SIG-M5 (cell line): ENCODE measurements at regions not wholly inside any gene's neighbourhood (a gene's known extent, or its start where the extent isn't known, plus 50 kb on each side); places are given as distances from the start of the nearest gene placed in this dataset.
"Not testable (repeated sequence)": the region's sequence is repeated elsewhere in the genome, so short reads cannot be mapped to it uniquely, and the experiment has no call there.

Source experiments
- DNase-seq: peaks from one replicate; lab custom pipeline; 2025; lab: John Stamatoyannopoulos, UW

- not testable (repeated sequence) for DNase-seq
Measured at GRCh38 chr7:79625921-79626320, 172.5 kb upstream of the MAGI2 start.

- no peak for DNase-seq
Measured at GRCh38 chr7:79624336-79624735, 170.9 kb upstream of the MAGI2 start.

- no peak for DNase-seq
Measured at GRCh38 chr7:79622781-79623180, 169.3 kb upstream of the MAGI2 start.

- no peak for DNase-seq
Measured at GRCh38 chr7:79620291-79620690, 166.8 kb upstream of the MAGI2 start.

- DNase-seq, result no peak
Measured at GRCh38 chr7:79619216-79619615, 165.7 kb upstream of the MAGI2 start.

GRCh38 chr7:79615871-79616640, 162.6 kb upstream of the MAGI2 start:
- DNase-seq, result no peak

- DNase-seq, result no peak
Measured at GRCh38 chr7:79615466-79615865, 162.0 kb upstream of the MAGI2 start.

GRCh38 chr7:79612903-79613302, 159.4 kb upstream of the MAGI2 start:
- no peak for DNase-seq

- DNase-seq, result no peak
Measured at GRCh38 chr7:79612022-79612421, 158.6 kb upstream of the MAGI2 start.

GRCh38 chr7:79610748-79611304, 157.4 kb upstream of the MAGI2 start:
- DNase-seq, result no peak

GRCh38 chr7:79610313-79610712, 156.8 kb upstream of the MAGI2 start:
- DNase-seq, result no peak

GRCh38 chr7:79608005-79608404, 154.5 kb upstream of the MAGI2 start:
- no peak for DNase-seq

- no peak for DNase-seq
Measured at GRCh38 chr7:79604841-79605240, 151.4 kb upstream of the MAGI2 start.

- no peak for DNase-seq
Measured at GRCh38 chr7:79598351-79598750, 144.9 kb upstream of the MAGI2 start.

- DNase-seq, result not testable (repeated sequence)
Measured at GRCh38 chr7:79594671-79595070, 141.2 kb upstream of the MAGI2 start.

GRCh38 chr7:79593866-79594301, 140.4 kb upstream of the MAGI2 start:
- DNase-seq, result no peak

- no peak for DNase-seq
Measured at GRCh38 chr7:79590916-79591623, 137.6 kb upstream of the MAGI2 start.

GRCh38 chr7:79590391-79590790, 136.9 kb upstream of the MAGI2 start:
- no peak for DNase-seq

GRCh38 chr7:79570903-79571302, 117.4 kb upstream of the MAGI2 start:
- DNase-seq, result no peak

GRCh38 chr7:79563821-79564522, 110.5 kb upstream of the MAGI2 start:
- no peak for DNase-seq

- no peak for DNase-seq
Measured at GRCh38 chr7:79555571-79555970, 102.1 kb upstream of the MAGI2 start.

GRCh38 chr7:79553811-79554555, 100.5 kb upstream of the MAGI2 start:
- DNase-seq, result no peak
